IMR-90 (cell line): ENCODE measurements at regions not wholly inside any gene's neighbourhood (a gene's known extent, or its start where the extent isn't known, plus 50 kb on each side); places are given as distances from the start of the nearest gene placed in this dataset.

ENCODE experiments used
- CTCF ChIP-seq: conservative IDR thresholded peaks from 2 replicates; pipeline ENCODE4 v1.5.1; 2012; ENCODE audit warnings: mild to moderate bottlenecking, low read depth, low read length, improper control_type of control experiment
- NFE2L2 ChIP-seq: fragments of 150-350 bp; IDR thresholded peaks from 2 replicates; pipeline ENCODE4 v1.6.1; 2016; ENCODE audit warnings: low read depth, mild to moderate bottlenecking, low read length

- TF ChIP-seq CTCF (no peak), NFE2L2 (no peak)
These were observed 470.7 kb downstream of the ETV1 start for GRCh38 chr7:13518738-13519137.
